ENCODE measurements at regions not wholly inside any gene's neighbourhood (a gene's known extent, or its start where the extent isn't known, plus 50 kb on each side); places are given as distances from the start of the nearest gene placed in this dataset. TPM values are rescaled to one million over a fixed set of nuclear protein-coding genes. Genes with fewer than 3 reads are reported as not detected.

DNA sequence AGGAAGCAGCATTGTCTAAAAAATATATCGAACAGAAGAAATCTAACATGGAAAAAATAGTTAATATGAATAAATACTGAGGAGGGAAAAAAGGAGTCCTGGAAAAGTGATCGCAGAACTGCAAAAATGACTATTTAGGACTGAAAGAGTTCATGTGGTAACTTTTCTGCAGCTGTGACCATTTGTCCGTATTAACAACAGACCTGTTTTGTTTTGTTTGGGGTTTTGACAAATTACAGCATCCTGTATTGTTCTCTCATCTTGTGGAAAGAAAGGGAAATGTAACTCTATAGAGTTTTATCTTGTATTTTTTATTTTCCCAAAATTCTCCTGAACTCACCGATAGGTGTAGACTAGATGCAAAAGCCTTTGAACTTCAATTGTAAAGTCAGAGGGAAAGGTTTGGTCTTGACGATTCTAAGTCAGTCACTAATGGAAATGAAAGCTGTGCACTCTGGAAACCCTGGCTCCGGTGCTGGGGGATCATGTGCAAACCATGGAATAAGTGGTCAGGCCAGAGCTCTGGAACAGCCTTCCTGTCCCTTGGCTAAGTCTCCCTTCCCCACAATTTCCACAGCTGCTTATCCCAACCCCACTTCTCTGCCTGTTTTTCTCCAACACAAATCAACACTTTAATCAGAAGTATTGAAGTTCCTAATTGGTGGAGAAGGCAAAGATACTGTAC, 51.2 kb upstream of the MARCKS start:
- Histone ChIP-seq H3K9me2 (ENCODE audit: insufficient read depth) (0 out of 2 replicates have a peak, but pooled peaks cover 3% of the 10 kb centered on the region), H3K4me3 (no peak overlapping the region), H3K79me2 (replicated peaks; ENCODE audit: insufficient read depth) (no peaks in the 10 kb centered on the region), H4K20me1 (replicated peaks; ENCODE audit: insufficient read depth) (no peaks in the 10 kb centered on the region), H2AFZ (no peak overlapping the region; the same call in 1 of the 2 replicates), H3F3A (replicated peaks; ENCODE audit: low read depth) (no peaks in the 10 kb centered on the region), H3K27ac (ENCODE audit: low read depth) (no peak overlapping the region), H3K4me2 (no peak overlapping the region), H3K27me3 (ENCODE audit: insufficient read depth) (no peaks in the 10 kb centered on the region), H3K36me3 (ENCODE audit: insufficient read depth) (no peaks in the 10 kb centered on the region), H3K4me1 (ENCODE audit: insufficient read depth) (no peaks in the 10 kb centered on the region)
- DNase-seq (ENCODE audit: low spot score) (no peak), ATAC-seq (no peak)
- Mint-ChIP-seq H3K36me3 (ENCODE audit: low read depth) (no peaks in the 10 kb centered on the region), H3K9me3 (no peaks in the 10 kb centered on the region), H3K27ac (no peak overlapping the region), H3K27me3 (ENCODE audit: insufficient read depth, low read depth, poor library complexity) (no peaks in the 10 kb centered on the region), H3K4me1 (peaks cover 3% of the 10 kb centered on the region; the same call in 1 of the 3 replicates), H3K4me3 (no peak overlapping the region)
- TF ChIP-seq, protein P1, sequence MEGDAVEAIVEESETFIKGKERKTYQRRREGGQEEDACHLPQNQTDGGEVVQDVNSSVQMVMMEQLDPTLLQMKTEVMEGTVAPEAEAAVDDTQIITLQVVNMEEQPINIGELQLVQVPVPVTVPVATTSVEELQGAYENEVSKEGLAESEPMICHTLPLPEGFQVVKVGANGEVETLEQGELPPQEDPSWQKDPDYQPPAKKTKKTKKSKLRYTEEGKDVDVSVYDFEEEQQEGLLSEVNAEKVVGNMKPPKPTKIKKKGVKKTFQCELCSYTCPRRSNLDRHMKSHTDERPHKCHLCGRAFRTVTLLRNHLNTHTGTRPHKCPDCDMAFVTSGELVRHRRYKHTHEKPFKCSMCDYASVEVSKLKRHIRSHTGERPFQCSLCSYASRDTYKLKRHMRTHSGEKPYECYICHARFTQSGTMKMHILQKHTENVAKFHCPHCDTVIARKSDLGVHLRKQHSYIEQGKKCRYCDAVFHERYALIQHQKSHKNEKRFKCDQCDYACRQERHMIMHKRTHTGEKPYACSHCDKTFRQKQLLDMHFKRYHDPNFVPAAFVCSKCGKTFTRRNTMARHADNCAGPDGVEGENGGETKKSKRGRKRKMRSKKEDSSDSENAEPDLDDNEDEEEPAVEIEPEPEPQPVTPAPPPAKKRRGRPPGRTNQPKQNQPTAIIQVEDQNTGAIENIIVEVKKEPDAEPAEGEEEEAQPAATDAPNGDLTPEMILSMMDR (conservative IDR thresholded peaks at IDR 0.05; ENCODE audit: low read depth in 2 of 2) = no peak
- TF ChIP-seq ZNF462 (CRISPR knock-in tag; IDR thresholded peaks at IDR 0.05) (no peak), EZH2phosphoT487 (IDR thresholded peaks at IDR 0.05; ENCODE audit: unreplicated experiment) (no peak), ZNF331 (CRISPR knock-in tag; IDR thresholded peaks at IDR 0.05; ENCODE audit: low read depth) (no peak), CREB1 (CRISPR knock-in tag; IDR thresholded peaks at IDR 0.05; ENCODE audit: low read depth) (no peak), STAT1 (IDR thresholded peaks at IDR 0.05; ENCODE audit: unreplicated experiment) (no peak), EZH2 (IDR thresholded peaks at IDR 0.05; ENCODE audit: low read depth, unreplicated experiment) (no peak), JUNB (IDR thresholded peaks at IDR 0.05; ENCODE audit: unreplicated experiment) (no peak)

Small RNAs in the stretch of these regions (small RNA-seq; reads per million reads assigned to genes)
- not detected for gene RNU6-1163P (ENCODE audit: low replicate concordance)
